HG03060 (cell line): ENCODE measurements at regions not wholly inside any gene's neighbourhood (a gene's known extent, or its start where the extent isn't known, plus 50 kb on each side); places are given as distances from the start of the nearest gene placed in this dataset.
"Not testable (repeated sequence)": the region's sequence is repeated elsewhere in the genome, so short reads cannot be mapped to it uniquely, and the experiment has no call there.

ENCODE experiments used
- ATAC-seq: cut with Tn5 transposase; IDR thresholded peaks from one replicate; pipeline ENCODE4 v1.9.1; 2021; ENCODE audit warnings: low read depth, moderate number of reproducible peaks; ENCODE audit not compliant: unreplicated experiment

DNA sequence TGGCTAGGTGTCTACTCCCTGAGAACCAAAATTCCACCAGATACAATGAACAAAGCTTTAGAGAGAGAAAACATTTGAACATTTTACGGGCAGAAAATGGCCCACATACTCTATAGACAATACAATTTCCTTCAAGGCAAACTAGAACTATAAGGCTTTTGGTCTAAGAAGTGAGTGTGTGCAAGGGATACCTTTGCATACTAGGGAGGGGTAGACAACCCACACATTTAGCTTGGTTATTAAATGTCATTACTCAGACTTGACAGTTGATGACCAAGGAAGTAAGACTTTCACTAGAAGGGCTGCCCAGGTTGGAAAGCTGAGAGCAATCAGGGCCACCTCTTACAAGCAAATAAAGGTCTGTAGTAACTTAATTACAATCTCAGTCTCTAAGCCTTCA lies 64.0 kb upstream of the PLEKHM1 start:
- ATAC-seq: not testable (repeated sequence)

DNA sequence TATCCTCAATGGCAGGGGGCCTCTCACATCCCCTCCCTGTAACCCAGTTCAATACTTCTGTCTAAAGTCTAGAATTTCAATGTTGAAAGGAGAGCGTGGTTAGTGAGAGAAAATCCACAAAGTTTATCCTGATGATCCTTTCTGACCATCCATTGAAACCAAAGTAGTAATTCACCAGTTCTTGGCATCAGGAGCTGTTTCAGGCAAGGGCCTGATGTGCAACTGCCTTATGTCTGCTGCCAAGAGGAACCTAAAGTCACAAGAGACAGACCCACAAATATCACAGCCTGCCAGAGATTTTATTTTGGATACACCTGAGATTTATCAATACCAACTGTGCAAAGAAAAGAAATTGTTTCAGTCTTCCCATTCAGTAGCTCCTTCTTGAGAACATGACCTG lies 68.3 kb upstream of the PLEKHM1 start:
- ATAC-seq: not testable (repeated sequence)

DNA sequence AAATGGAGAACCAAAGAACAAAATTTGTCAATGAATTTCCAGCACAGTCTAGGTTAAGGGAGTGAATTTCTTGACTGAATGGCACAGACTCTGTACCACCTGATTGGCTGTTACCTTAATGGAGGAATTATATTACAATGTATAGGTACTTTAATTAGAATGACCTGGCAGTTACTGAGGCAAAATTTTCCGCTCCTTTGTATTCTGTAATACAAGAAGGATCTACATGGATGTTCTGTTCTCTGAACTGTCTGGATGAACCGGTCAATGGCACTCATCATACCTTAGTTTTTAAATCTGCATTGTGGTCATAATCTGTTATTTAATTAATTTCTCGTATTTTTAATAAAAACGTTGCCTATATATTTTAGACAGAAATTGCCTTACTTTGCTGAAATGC lies 72.3 kb upstream of the PLEKHM1 start:
- ATAC-seq: not testable (repeated sequence)

GRCh38 chr17:45563283-45563682 lies 72.8 kb upstream of the PLEKHM1 start:
- ATAC-seq: not testable (repeated sequence)

GRCh38 chr17:45568275-45568674 lies 77.8 kb upstream of the PLEKHM1 start:
- not testable (repeated sequence) for ATAC-seq

DNA sequence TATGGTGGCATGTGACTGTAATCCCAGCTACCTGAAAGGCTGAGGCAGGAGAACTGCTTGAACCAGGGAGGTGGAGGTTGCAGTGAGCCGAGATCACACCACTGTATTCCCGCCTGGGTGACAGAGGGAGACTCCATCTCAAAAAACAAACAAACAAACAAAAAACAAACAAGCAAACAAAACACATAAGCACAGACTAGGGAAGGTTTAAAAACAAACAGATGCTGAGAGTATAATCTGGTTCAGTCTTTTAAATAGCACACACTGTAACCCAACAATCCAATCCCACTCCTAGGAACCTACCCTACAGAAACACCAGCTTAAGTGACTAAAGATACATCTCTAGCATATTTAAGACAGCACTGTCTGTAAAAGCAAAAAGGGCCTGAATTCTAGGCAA lies 82.8 kb upstream of the PLEKHM1 start:
- ATAC-seq: not testable (repeated sequence)

DNA sequence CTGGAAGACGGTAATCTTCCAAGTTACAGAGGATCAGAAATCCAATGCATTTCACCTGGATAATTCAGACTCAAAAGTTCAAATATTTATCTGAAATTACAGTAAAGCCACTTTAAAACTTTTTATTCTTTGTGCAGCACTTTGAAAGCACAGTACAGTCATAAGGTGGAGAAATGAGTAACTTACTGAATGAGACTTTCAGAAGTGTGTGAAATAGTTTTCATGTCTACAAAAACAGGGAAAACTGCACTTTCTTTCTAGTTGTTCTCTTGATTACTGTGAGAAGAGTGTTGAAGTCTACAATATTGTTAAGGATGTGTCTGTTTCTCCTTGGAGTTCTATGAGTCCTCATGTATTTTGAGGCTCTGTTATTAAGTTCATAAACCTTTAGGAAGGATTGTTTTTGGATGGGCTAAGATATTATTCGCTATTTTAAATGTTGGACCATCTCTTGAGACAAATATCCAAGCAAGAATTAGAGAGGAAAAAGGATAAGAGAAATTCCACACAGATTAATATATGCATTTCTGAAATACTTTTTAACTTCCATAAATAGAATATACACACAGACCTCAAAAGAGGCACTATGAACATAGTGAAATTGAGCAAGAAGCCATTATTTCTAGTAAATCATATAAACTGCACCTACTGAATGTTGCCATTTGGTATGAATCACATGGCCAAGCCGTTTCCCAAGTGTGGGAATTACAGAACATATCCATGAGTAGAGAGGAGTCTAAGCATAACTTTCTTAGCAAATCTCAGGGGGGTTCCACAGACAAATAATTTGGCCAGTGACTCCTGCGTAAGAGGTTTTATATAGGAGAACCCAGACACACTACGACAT lies 83.6 kb upstream of the PLEKHM1 start:
- ATAC-seq: no peak

DNA sequence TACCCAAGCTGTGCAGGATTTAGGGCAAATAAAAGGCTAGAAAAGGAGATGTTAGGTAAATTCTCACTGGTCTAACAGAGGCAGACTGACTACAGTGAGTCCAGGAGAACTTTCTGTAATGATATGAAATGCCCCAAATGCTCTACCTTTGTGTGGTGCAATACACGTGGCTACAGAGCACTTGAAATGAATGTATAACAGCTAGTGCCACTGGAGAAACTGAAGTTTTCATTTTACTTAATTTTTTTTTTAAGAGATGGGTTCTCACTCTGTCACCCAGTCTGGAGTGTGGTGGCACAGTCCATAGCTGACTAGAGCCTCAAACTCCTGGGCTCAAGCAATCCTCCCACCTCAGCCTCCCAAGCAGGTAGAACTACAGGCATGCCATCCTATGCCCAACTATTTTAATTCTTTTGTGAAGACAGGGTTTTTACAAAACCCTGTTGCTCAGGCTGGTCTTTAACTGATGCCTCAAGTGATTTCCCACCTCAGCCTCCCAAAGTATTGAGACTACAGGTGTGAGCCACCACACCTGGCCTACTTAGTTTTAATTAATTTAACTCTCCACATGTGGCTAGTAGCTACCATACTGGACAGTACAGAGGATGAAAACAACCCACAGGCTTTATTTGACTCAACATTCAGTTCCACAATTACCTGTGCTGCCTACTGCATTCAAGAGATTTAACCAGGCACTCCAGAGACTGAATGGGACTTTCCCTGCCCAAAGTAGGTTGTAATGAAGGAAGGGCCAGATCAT lies 84.8 kb upstream of the PLEKHM1 start:
- ATAC-seq: no peak

DNA sequence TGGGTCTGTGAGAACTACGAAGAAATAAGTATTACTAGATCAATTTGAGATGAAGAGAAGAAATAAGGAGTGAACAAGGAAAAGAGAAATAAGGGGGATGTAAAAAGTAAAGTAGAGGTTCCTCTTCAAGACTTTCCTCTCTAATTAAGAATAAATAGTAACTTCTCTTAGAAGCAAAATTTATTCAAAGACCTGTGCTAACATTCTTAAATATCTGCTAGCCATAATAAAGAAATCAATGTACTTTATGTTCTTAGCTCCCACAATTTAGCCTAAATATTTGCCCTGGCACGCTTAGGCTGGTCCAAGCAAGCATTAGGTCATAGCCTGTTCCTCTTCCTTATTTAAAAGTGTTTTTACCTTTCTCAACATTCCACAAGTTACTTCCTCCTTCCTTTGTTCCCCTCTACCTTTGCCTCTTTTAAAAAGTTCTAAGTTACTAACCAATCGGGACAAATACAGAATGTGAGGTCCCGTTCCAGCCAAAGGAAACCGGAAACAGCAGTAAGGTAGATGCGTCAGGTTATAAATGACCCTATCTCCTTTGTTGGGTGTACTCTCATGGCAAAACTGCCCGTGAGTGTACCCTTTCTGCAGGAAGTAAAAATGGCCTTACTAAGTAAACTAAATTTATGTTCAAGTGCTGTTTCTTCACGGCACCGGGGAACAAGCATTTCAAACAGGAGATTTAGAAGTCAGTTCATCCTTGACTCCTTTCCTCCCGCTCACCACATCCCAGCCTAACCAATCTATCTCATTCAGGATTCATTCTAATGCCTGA lies 86.2 kb upstream of the PLEKHM1 start:
- ATAC-seq: not testable (repeated sequence)

DNA sequence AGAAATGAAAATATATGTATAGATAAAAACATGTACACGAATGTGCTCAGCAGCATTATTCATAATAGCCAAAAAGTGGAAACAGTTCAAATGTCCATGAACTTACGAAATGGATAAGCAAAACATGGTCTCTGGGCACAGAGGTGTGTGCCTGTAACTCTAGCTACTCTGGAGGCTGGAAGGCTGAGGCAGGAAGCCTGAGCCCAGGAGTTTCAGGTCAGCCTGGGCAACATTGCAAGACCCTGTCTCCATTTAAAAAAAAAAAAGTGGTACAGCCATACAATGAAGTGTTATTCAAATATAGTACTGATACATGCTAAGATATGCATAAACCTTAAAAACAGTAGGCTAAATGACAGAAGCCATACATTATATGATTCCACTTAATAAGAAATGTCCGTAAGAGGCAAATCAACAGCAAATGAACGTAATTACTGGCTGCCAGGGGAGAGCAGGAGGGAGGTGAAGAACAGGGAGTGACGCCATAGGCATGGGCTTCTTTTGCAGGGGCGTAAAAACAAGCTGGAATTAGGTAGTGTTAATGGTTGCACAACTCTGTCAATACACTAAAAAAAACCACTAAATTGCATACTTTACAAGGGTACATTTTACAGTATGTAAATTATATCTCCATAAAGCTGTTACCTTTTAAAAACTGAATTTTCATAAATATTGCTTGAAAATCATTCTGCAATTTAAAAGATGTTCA lies 87.2 kb upstream of the PLEKHM1 start:
- ATAC-seq: no peak

DNA sequence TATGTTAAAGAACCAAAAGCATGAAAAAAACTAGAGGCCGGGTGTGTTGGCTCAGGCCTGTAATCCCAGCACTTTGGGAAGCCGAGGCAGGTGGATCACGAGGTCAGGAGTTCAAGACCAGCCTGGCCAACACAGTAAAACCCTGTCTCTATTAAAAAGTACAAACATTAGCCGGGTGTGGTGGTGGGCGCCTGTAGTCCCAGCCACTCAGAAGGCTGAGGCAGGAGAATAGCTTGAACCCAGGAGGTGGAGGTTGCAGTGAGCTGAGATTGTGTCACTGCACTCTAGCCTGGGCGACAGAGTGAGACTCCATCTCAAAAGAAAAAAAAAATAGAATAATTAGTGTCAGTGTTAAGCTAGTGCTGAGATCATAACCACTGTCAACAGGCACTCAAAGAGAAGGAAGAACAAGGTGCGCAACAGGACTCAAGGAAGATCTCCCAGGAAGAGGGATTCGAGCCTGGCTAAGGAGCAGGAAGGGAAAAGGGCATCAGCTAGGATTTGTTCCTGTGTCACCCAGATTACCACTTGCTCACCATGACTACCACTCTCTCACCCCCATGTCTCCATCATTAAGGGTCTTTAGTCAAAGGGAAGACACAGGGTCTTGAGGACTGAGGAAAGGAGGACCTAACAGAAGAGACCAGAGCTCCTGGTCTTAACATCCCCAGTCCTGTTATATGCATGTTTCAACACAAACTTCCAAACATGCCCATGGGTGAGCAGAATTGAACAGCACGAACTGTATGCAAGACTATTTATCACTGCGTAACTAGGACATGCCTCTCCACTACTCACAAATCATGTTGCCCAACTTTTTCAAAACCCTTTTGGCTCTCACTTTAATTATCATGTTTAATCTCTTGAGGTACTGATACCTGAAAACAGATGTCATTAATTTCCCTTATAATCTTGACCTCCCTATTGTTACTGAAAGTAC lies 88.3 kb upstream of the PLEKHM1 start:
- ATAC-seq: no peak

GRCh38 chr17:45579529-45580495 lies 89.3 kb upstream of the PLEKHM1 start:
- ATAC-seq: no peak

GRCh38 chr17:45580924-45581323 lies 90.4 kb upstream of the PLEKHM1 start:
- no peak for ATAC-seq

- no peak for ATAC-seq
Measured at GRCh38 chr17:45581860-45582259, 91.3 kb upstream of the PLEKHM1 start.

- ATAC-seq: peak; percentile 29
Measured at GRCh38 chr17:45584092-45585036, 93.8 kb upstream of the PLEKHM1 start.

- peak; percentile 44 for ATAC-seq
Measured at GRCh38 chr17:45585037-45585733, 94.7 kb upstream of the PLEKHM1 start.
